ENCODE measurements at regions not wholly inside any gene's neighbourhood (a gene's known extent, or its start where the extent isn't known, plus 50 kb on each side); places are given as distances from the start of the nearest gene placed in this dataset.

GRCh38 chr3:6716420-6716819 lies 144.5 kb upstream of the GRM7 start:
- no peak for TF ChIP-seq CTCF (IDR thresholded peaks at IDR 0.05)
- TF ChIP-seq POLR2AphosphoS5 (IDR thresholded peaks at IDR 0.05): no peak
- TF ChIP-seq POLR2A (IDR thresholded peaks at IDR 0.05; ENCODE audit: low read depth): no peak
